M059J (cell line): ENCODE measurements at regions not wholly inside any gene's neighbourhood (a gene's known extent, or its start where the extent isn't known, plus 50 kb on each side); places are given as distances from the start of the nearest gene placed in this dataset.
"Not testable (repeated sequence)": the region's sequence is repeated elsewhere in the genome, so short reads cannot be mapped to it uniquely, and the experiment has no call there.

Source experiments
- DNase-seq: peaks from one replicate; pipeline ENCODE4 v3.0.0-alpha.2; 2012; ENCODE audit warnings: low read depth

DNA sequence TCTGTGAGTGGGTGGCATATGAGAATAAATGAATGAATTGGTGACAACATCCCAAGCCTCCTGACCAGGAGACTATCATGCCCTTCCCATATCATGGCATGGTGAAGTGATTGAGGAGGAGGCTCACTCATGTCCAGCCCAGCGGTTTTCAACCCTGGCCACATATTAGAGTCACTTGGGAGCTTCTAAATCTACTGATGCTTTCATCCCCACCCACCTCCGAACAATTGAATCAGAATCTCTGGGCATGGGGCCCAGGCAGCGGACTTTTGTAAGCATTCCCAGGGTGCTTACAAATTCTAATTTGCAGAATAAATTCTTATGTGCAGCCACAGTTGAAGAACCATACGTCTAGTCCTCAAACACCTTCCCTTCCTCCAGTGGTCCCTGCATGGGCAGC lies 81.7 kb upstream of the SEC11C start:
- DNase-seq: peak; percentile 66

GRCh38 chr18:59059140-59059539 lies 80.5 kb upstream of the SEC11C start:
- DNase-seq: no peak

- no peak for DNase-seq
These were observed 79.1 kb upstream of the SEC11C start for GRCh38 chr18:59060551-59060950.

GRCh38 chr18:59061914-59062642 lies 77.6 kb upstream of the SEC11C start:
- no peak for DNase-seq

GRCh38 chr18:59062643-59063006 lies 77.1 kb upstream of the SEC11C start:
- no peak for DNase-seq

DNA sequence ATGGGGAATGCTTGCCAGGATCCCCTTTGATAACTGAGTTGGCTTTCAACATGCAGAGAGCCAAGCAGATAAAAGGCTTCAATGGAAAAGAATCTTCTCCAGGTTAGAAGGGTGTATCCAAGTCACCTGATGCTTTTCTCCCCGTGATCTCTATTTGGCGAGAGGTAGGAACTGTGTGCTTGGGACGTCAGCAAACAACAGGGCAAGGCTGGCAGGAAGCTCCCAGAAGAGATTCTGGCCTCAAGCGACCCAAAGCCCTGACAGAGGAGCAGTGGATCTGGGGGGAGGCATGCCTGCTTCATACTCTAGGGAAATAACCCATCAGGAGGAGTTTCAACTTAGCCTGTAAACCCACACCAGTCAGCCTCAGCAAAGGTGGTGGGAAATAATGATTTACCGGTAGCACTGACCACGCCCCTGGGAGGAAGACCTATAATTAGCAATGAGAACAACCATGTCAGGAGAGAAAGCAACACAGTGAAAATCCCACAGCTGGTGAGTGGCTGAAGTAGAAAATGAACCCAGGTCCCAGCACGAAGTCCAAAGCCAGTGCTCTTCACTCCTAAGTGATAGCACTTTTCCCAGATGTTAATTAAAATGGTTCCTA lies 76.3 kb upstream of the SEC11C start:
- no peak for DNase-seq

DNA sequence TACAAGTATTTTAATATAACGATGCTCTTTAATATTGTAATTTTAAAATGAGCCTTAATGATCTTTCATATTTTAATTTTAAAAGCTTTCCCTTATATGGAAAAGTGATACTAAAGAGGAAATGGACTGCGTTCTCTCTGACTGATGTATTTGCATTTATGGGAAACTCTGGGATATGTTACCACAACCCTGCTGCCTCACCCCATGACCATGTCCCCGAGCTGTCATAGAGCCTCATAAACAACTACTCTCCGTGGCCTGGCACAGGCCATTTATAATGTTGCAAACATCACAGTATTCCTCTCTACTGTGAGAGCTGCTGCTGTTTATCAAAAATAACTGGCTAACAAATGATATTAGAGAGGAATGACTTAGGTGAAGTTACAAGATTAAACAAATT lies 75.8 kb upstream of the SEC11C start:
- no peak for DNase-seq

GRCh38 chr18:59065684-59066083 lies 74.0 kb upstream of the SEC11C start:
- DNase-seq: no peak

DNA sequence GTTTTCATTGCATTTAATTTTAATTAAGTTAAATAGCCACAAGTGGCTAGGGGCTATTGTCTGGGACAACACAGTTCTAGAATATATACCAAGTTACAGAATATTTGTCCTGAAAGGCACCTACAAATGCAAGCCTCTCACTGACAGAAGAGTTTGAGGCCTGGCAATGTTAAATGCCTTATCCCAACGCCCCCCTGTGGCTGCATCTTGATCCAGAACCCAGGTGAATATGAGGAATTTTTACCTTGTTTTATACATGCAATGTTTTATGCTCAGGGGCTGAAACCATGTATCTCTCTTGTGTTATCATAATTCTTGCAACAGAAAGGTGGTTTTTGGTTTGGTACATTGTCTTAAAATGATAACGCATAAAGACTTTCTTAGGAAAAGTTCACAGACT lies 71.8 kb upstream of the SEC11C start:
- peak; percentile 54 for DNase-seq

DNA sequence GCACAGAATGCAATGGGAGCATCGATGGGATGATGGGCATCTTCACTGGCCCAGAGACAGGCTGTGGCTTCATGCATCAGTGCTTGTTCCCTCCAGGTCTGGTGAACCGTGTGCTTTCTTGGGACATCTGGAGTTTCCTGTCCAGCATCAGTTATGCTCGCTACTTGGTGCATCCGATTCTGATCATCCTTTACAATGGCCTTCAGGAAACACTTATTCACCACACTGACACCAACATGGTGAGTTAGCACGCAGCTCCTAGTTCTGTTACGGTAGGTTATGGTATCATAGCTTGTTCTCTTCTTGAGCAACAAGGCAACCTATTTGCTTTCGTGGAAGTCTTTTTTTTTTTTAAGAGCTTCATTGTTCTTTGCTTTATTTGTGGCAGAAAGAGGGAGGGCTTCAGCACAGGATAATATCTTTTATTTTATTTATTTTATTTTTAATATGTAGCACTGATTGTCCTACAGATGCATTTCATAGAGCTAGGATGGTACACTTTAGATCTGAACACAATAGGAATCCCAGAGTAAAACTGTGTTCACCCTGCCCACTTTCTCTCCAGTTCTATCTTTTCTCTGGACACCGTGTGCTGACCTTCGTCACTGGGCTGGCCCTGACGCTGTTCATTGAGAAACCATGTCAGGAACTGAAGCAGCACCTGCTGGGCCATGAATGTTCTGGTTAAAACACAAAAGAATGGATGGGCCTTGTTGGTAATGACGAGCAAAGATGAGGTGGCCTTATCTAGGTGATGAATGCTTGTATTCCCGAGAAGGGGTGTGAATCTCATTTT lies 71.2 kb upstream of the SEC11C start:
- DNase-seq: no peak

- DNase-seq: peak; percentile 86
These were observed 69.3 kb upstream of the SEC11C start for GRCh38 chr18:59070181-59070912.

GRCh38 chr18:59072727-59073421 lies 66.8 kb upstream of the SEC11C start:
- DNase-seq: no peak

DNA sequence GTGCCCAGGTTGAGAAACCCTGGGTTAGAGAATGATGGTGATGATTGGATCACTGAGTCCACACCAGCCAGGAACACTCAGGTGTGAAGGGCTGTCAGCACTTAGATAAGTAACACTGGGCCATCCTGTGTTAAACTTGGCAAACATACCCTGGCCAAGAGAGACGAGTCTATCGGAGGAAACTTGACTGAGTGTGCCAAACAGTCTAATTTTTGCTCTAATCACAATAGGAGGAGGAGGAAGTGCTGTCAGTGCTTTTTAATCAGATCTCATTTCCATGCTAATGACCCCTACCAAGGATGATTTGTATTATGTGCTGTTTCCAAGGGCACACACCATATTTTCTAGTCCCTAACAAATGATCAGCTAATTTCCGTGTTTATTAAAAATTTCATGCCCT lies 63.8 kb upstream of the SEC11C start:
- DNase-seq: no peak

- no peak for DNase-seq
These were observed 60.4 kb upstream of the SEC11C start for GRCh38 chr18:59079264-59079663.

GRCh38 chr18:59079687-59080501 lies 59.8 kb upstream of the SEC11C start:
- not testable (repeated sequence) for DNase-seq

DNA sequence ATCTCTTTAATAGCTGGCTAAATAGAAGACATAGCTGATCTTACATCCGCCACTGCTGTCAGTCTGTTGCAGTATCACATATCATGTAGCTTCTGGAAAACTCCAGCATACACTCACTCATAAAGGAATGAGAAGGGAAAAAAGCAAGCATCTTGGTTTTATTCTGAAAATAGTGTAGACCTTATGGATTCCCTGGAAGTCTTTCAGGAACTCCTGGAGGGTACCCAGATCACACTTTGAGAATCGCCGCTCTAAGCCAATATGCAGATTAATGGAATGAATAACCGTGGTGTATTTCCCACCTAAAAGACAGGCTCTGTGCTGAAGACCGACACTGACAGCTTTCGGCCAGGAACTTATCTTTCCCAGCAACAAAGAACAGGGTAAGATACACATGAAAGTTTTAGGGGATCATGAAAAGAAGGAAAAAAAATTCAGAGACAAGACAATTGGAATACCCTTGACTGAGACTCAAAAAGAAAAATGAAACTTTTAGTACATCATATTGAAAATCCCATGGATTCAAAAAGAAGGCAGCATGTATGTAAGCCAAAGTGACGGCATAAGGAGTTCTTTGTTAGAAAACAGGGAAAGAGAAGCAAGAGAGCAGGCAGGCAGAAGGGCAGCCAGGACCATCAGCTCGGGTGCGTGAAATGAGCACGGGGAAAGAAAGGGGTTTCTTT lies 56.4 kb upstream of the SEC11C start:
- DNase-seq: no peak

DNA sequence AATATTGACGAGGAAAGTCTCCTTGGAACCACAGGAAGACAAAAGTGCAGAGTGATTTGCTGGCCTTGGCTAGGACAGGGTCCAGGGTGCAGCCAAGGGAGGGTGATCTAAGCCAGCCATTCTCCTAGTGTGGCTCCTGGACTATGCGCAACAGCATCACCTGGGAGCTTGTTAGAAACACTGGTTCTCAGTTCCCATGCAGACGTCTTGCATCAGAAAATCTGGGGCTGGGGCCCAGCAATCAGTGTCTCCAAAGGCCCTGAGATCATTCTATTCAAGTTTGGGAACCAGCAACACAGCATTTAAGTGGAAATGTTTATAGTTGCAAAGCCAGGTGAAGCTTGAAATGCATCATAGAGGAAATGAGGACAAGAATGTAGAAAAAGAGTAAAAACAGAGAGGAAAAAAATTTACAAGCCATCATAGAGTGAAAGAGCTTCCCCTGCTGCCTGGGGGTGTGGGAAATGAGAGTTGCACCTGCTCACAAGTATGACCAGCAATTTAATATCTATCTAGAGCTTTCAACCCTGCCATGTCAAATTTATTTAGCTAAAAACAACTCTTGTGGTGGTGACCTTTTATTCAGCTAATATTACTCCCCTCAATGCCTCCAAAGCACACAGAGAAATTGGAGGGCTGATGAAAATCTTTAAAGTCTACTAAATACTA lies 54.4 kb upstream of the SEC11C start:
- no peak for DNase-seq

DNA sequence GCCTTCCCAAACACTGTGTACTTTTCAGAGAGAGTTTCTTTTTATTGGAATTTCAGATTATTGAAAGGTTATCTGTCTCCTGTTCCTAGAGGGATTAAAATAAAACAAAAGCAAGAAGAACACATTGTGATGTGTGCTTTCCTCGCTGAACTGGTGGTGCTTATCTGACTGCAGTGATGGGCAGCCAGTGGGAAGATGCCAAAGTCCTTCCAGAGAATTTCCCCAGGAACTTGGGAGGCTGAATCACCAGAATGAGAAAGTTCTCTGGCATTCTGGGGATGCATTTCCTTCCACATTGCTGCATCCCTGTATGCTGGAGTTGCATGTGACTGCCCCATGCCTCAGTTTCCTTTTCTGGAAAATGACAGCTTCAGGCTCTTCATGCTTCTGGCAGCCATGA lies 53.9 kb upstream of the SEC11C start:
- DNase-seq: peak; percentile 53

DNA sequence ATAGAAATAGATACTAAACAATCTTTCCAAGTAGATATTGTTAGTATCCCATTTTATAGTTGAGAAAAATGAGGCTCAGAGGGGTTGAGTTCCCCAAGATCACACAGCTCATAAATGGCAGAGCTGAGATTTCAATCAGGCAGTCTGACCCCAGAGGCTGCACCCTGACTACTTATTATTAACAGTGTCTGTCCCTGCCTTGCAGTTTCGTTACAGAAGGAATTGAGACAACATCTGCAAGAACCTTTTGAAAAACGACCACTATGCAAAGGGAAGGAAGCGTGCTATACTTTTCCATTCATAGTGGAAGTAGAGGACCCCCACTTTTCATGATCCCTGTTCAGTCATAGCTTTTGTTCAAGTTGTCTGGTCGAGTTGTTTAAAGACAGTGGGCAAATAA lies 53.2 kb upstream of the SEC11C start:
- DNase-seq: no peak

GRCh38 chr18:59087391-59087790 lies 52.3 kb upstream of the SEC11C start:
- DNase-seq: no peak
